ENCODE measurements at regions not wholly inside any gene's neighbourhood (a gene's known extent, or its start where the extent isn't known, plus 50 kb on each side); places are given as distances from the start of the nearest gene placed in this dataset.

- DNase-seq (ENCODE audit: low read depth in 4 of 4, low spot score in 1 of 4): no peak
Observed at GRCh38 chr17:79295307-79295706, 220.7 kb downstream of the ENGASE start.

GRCh38 chr17:79294459-79295071 lies 219.9 kb downstream of the ENGASE start:
- peak in 2 of 4 experiments; percentile 9 to 10 for DNase-seq (ENCODE audit: low read depth in 4 of 4, low spot score in 1 of 4)

GRCh38 chr17:79292501-79292900 lies 217.9 kb downstream of the ENGASE start:
- no peak for DNase-seq (ENCODE audit: low read depth in 4 of 4, low spot score in 1 of 4)

GRCh38 chr17:79291391-79291790 lies 216.8 kb downstream of the ENGASE start:
- no peak for DNase-seq (ENCODE audit: low read depth in 4 of 4, low spot score in 1 of 4)

DNA sequence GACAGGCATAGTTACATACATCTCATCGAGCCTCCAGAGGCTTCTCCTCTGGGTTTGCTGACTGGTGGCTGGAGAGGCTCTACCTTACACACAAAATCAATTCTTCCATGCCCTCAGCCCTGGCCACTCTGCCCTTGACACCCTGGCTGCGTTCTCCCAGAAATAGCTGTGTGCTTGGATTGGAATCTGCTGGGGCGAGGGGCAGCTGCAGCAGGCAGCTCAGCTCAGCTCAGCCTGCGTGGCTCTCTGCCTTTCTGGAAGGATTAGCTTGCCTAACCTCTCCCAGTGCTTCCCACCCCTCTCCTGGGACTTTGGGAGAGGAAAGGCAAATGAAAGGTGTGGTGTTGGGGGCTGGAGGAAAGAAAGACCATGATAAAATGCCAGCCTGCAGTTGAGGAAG lies 216.1 kb downstream of the ENGASE start:
- DNase-seq (ENCODE audit: low read depth in 4 of 4, low spot score in 1 of 4): no peak

GRCh38 chr17:79288950-79289349 lies 214.3 kb downstream of the ENGASE start:
- DNase-seq (ENCODE audit: low read depth in 4 of 4, low spot score in 1 of 4): no peak

- no peak for DNase-seq (ENCODE audit: low read depth in 4 of 4, low spot score in 1 of 4)
Observed at GRCh38 chr17:79286440-79286839, 211.8 kb downstream of the ENGASE start.

GRCh38 chr17:79285973-79286372 lies 211.3 kb downstream of the ENGASE start:
- DNase-seq (ENCODE audit: low read depth in 4 of 4, low spot score in 1 of 4): no peak

GRCh38 chr17:79282294-79282693 lies 207.7 kb downstream of the ENGASE start:
- DNase-seq (ENCODE audit: low read depth in 4 of 4, low spot score in 1 of 4): no peak

DNA sequence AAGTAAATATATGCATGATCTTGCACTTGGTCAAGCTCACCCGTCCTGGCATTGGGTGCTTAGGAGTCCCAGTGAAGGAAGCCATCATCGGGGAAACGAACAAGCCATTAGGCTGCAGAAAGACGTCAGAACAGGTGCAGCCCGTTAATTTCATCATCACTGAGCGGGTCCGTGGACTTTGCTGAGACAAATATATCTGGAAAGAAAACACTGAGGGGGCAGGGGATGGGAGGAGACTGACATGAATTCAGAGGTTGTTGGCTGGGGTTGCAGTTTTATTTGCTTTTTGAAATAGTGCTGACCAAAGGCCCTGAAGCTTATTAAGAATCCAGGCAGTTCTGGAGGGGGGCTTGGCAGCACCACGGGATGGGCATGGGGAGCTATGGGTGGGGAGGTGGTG lies 207.2 kb downstream of the ENGASE start:
- no peak for DNase-seq (ENCODE audit: low read depth in 4 of 4, low spot score in 1 of 4)

DNA sequence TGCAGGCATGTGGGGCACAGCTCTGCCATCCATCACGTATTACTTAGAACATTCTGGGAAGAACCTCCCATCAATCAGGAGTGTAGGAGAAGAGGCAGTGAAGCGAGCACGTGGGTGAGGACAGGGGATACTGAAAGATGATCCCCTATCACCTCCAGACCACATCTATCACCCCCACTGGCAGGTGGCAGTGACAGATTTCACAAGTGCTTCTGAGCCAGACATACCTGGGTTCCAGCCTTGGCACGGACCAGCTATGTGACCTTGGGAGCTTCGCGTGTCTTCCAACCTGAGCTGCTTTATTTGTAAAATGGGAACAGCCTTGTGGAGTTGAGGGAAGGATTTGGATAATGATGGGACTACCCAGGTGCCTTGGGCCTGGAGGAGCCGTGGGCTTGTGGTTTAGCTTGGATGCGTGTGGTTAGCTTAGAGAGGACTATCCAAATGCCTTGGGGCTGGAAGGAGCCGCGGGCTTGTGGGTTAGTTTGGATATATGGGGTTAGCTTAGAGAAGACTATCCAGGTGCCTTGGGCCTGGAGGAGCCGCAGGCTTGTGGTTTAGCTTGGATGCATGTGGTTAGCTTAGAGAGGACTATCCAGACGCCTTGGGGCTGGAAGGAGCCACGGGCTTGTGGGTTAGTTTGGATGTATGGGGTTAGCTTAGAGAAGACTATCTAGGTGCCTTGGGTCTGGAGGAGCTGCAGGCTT lies 206.4 kb downstream of the ENGASE start:
- DNase-seq (ENCODE audit: low read depth in 4 of 4, low spot score in 1 of 4): no peak

DNA sequence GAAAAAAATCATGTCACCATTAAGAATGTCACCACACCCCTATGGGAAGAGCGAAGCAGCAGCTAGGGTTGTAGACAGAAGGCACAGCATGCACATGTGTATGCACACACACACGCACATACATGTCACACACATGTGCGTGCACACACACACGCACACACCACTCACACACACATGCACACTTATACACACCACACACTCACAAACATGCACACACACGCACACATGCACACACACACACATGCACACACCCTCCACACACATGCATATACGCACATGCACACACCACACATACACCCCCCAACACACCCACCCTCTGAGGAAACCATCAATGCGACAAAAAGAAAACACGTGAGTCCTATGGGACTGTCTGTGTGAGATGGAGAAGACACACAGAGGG lies 205.4 kb downstream of the ENGASE start:
- DNase-seq (ENCODE audit: low read depth in 4 of 4, low spot score in 1 of 4): no peak

DNA sequence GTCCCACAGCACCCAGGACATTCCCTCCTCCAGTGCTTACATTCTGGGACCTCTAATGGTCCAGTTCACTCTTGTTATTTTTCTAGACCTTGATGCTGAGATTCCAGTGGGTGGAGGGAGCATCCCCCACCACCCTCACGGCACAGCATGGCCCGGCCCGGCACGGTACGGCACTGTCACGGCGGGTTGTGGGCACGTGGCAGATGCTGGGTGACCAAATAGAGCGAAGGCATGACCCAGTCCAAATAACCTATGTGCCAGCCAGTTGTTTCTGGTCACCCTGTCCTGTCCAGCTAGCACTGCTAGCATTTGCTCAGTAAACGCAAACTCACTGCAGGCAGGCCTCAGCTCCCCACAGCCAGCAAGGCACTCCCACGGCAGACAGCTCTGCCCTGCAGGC lies 204.7 kb downstream of the ENGASE start:
- no peak for DNase-seq (ENCODE audit: low read depth in 4 of 4, low spot score in 1 of 4)

- no peak for DNase-seq (ENCODE audit: low read depth in 4 of 4, low spot score in 1 of 4)
Observed at GRCh38 chr17:79276821-79277220, 202.2 kb downstream of the ENGASE start.

DNA sequence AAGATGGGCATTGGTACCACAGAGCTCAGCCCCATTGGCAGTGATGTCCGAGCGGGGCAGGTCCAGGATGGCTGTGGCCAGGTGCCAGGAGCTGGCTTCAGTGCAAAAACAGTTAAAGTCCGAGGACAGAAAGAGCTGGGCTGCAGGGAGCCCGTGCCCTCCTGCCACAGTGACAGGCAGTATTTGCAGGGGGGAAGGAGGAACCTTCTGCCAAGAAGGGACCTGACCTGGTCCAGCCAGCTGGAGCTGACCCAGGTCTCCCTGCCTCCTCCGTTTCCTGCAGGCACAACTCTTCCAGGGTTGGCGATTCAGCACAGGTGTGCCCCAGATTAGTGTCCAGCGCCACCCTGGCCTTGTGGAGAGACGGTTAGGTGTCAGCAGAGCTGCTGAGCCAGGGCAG lies 199.0 kb downstream of the ENGASE start:
- DNase-seq (ENCODE audit: low read depth in 4 of 4, low spot score in 1 of 4): no peak

DNA sequence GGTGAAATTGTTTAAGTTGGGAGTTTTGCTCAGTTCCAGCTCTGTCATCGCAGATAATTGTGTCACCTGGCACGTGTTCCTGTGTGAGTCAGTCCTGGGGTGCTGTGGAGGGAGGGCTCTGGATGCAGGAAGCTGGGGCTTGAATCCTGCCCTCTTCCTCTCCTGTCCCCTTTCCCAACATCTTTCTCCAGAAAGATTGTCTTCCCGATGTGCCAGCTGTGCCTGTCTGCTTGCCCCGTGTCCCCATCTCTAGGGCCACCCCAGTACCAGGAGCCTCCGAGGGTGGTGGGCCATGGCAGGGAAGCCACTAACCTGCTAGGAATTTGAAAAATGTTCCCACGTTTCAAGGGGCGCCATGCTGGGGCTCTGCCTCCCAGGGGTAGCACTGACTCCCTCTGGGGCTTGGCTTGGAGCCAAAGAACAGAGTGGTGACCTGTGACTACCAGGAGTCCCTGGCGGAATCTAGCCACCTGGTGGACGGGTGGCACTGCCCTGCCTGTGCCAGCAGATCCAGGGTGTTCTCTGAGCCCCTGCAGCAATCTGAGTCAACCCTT lies 198.1 kb downstream of the ENGASE start:
- DNase-seq (ENCODE audit: low read depth in 4 of 4, low spot score in 1 of 4): no peak

DNA sequence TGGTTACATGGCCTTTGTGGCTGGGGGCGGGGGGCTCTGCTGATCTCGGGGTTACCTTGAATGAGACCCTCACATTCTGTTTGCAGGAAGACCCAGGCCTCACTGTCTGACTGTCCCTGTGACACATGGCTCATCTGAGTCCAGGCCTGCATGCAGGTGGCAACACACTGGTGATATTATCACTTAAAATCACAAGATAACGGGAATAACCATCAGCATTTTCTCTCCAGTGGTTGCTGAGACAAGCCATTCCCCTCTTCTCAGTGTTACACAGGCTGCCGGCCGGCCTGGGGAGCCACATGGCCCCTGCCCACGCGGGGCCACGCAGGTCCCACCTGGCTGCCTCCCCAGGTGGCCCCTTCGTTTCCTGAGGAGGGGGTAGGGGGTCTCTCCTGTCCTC lies 197.6 kb downstream of the ENGASE start:
- no peak for DNase-seq (ENCODE audit: low read depth in 4 of 4, low spot score in 1 of 4)

- DNase-seq (ENCODE audit: low read depth in 4 of 4, low spot score in 1 of 4): no peak
Observed at GRCh38 chr17:79269620-79270019, 195.0 kb downstream of the ENGASE start.

GRCh38 chr17:79263191-79263590 lies 188.6 kb downstream of the ENGASE start:
- no peak for DNase-seq (ENCODE audit: low read depth in 4 of 4, low spot score in 1 of 4)

DNA sequence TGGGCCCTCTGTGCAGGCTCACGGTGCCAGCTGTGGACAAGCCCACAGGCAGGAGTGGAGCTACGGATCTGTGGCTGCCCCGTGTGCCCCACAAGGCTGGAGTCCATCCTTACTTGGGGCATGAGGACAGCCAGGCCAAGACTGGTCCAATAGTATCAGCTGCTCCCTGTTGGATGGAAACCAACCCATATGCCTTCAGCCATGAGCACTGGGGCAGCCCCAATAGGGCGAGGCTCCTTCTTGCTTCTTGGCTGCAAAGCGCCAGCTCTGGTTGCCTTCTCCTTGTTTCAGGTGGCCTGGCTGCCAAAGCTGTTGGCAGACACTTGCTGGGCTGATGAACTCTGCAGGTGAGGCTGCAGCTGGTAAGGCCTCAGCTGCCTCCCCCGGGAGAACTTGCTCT lies 188.0 kb downstream of the ENGASE start:
- no peak for DNase-seq (ENCODE audit: low read depth in 4 of 4, low spot score in 1 of 4)

DNA sequence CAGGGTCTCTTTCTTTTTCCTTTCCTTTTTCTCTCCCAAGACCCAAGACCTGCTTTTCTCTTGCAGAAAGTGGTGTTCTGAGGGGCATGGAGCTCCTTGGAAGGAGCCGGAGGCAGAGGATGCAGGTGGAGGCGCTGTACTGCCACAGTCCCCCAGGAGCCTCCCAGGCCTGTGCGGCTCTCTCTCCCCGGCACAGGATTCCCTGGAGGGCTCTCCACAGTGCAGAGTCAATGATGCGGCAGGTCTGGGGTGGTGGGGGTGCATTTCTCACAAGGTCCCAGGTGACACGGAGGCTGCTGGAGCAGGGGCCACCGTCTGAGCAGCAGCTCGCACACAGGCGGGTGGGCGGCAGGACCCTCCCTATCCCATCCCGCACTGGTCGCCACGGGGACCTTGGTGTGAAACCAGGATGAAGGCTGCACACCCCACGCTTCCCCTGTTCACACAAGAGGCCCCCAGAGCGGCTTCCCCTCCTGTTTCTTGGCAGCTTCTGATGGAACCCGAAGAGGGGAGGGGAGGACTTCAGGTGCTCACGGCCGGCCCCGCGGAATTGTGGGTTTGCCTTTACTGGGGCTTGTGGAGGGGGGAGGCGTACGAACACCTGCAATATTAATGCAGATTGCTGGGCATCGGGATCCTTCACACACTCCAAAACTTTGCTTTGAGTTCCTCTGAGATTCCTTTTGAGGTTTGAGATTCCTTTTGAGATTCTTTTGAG lies 186.9 kb downstream of the ENGASE start:
- DNase-seq (ENCODE audit: low read depth in 4 of 4, low spot score in 1 of 4): no peak

GRCh38 chr17:79258843-79259242 lies 184.2 kb downstream of the ENGASE start:
- DNase-seq (ENCODE audit: low read depth in 4 of 4, low spot score in 1 of 4): no peak
